Ishikawa (cell line): ENCODE measurements at regions not wholly inside any gene's neighbourhood (a gene's known extent, or its start where the extent isn't known, plus 50 kb on each side); places are given as distances from the start of the nearest gene placed in this dataset.

Experiments used
- CEBPB ChIP-seq: IDR thresholded peaks from 2 replicates; pipeline ENCODE4 v1.6.1; 2012
- CREB1 ChIP-seq: IDR thresholded peaks from 2 replicates; pipeline ENCODE4 v1.6.1; 2012; ENCODE audit warnings: low read depth
- EGR1 ChIP-seq: IDR thresholded peaks from 2 replicates; pipeline ENCODE4 v1.6.1; 2012
- EP300 ChIP-seq: IDR thresholded peaks from 2 replicates; pipeline ENCODE4 v1.6.1; 2012; ENCODE audit warnings: borderline replicate concordance
- FOXM1 ChIP-seq: IDR thresholded peaks from 2 replicates; pipeline ENCODE4 v1.6.1; 2012; ENCODE audit warnings: low read depth, borderline replicate concordance
- NFIC ChIP-seq: IDR thresholded peaks from 2 replicates; pipeline ENCODE4 v1.6.1; 2012
- RAD21 ChIP-seq: IDR thresholded peaks from 2 replicates; pipeline ENCODE4 v1.6.1; 2012; ENCODE audit warnings: low read depth
- TAF1 ChIP-seq: IDR thresholded peaks from 2 replicates; pipeline ENCODE4 v1.6.1; 2012; ENCODE audit warnings: low read depth, mild to moderate bottlenecking
- TCF12 ChIP-seq: IDR thresholded peaks from 2 replicates; pipeline ENCODE4 v1.6.1; 2012; ENCODE audit warnings: low read depth
- TEAD4 ChIP-seq: IDR thresholded peaks from 2 replicates; pipeline ENCODE4 v1.6.1; 2012
- YY1 ChIP-seq: IDR thresholded peaks from 2 replicates; pipeline ENCODE4 v1.6.1; 2012; ENCODE audit warnings: low read depth
- ZBTB7A ChIP-seq: IDR thresholded peaks from 2 replicates; pipeline ENCODE4 v1.6.1; 2012; ENCODE audit warnings: low read depth
- TF ChIP-seq, protein P1 (sequence below): IDR thresholded peaks from 2 replicates; pipeline ENCODE4 v1.6.1; 2012
- TF ChIP-seq, protein P2 (sequence below): IDR thresholded peaks from 2 replicates; pipeline ENCODE4 v1.6.1; 2012; ENCODE audit warnings: low read depth, mild to moderate bottlenecking
- TF ChIP-seq, protein P3 (sequence below): IDR thresholded peaks from 2 replicates; pipeline ENCODE4 v1.6.1; 2012

- no peak for TF ChIP-seq EP300
- no peak for TF ChIP-seq YY1
- TF ChIP-seq CREB1 = no peak
- TF ChIP-seq, protein P1, sequence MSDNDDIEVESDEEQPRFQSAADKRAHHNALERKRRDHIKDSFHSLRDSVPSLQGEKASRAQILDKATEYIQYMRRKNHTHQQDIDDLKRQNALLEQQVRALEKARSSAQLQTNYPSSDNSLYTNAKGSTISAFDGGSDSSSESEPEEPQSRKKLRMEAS = no peak
- TF ChIP-seq CEBPB = no peak
- no peak for TF ChIP-seq TAF1
- no peak for TF ChIP-seq FOXM1
Observed at GRCh38 chr4:133394971-133395627, 246.0 kb downstream of the PCDH10 start.

- TF ChIP-seq TCF12 = no peak
- no peak for TF ChIP-seq CREB1
- TF ChIP-seq TEAD4 = no peak
- no peak for TF ChIP-seq FOXM1
- TF ChIP-seq, protein P1 = no peak
- no peak for TF ChIP-seq EGR1
- TF ChIP-seq NFIC = no peak
- TF ChIP-seq ZBTB7A = no peak
Observed at GRCh38 chr4:133390198-133390855, 241.2 kb downstream of the PCDH10 start.

DNA sequence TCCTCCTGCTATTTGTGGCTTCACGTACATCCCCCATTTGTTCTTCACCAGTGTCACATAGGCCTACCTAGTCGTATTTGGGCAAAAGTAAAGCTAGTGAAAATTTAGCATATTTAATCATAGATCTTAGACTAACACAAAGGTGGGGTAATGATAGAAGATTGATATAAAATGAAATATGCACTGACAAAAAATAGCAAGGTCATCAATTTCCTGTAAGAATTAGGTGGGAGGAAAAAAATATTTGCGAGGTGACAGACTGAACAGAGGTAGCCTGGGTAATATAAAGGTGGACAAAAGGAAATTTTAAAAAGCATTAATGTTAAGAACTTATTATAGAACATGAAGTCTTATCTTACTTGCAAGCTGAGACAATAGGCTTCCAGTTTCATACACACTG, 239.9 kb downstream of the PCDH10 start:
- TF ChIP-seq, protein P2, sequence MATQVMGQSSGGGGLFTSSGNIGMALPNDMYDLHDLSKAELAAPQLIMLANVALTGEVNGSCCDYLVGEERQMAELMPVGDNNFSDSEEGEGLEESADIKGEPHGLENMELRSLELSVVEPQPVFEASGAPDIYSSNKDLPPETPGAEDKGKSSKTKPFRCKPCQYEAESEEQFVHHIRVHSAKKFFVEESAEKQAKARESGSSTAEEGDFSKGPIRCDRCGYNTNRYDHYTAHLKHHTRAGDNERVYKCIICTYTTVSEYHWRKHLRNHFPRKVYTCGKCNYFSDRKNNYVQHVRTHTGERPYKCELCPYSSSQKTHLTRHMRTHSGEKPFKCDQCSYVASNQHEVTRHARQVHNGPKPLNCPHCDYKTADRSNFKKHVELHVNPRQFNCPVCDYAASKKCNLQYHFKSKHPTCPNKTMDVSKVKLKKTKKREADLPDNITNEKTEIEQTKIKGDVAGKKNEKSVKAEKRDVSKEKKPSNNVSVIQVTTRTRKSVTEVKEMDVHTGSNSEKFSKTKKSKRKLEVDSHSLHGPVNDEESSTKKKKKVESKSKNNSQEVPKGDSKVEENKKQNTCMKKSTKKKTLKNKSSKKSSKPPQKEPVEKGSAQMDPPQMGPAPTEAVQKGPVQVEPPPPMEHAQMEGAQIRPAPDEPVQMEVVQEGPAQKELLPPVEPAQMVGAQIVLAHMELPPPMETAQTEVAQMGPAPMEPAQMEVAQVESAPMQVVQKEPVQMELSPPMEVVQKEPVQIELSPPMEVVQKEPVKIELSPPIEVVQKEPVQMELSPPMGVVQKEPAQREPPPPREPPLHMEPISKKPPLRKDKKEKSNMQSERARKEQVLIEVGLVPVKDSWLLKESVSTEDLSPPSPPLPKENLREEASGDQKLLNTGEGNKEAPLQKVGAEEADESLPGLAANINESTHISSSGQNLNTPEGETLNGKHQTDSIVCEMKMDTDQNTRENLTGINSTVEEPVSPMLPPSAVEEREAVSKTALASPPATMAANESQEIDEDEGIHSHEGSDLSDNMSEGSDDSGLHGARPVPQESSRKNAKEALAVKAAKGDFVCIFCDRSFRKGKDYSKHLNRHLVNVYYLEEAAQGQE = no peak
- no peak for TF ChIP-seq EP300
- TF ChIP-seq RAD21 = no peak
- no peak for TF ChIP-seq CREB1
- TF ChIP-seq TEAD4 = no peak
- TF ChIP-seq NFIC = no peak
- no peak for TF ChIP-seq TCF12
- no peak for TF ChIP-seq TAF1

DNA sequence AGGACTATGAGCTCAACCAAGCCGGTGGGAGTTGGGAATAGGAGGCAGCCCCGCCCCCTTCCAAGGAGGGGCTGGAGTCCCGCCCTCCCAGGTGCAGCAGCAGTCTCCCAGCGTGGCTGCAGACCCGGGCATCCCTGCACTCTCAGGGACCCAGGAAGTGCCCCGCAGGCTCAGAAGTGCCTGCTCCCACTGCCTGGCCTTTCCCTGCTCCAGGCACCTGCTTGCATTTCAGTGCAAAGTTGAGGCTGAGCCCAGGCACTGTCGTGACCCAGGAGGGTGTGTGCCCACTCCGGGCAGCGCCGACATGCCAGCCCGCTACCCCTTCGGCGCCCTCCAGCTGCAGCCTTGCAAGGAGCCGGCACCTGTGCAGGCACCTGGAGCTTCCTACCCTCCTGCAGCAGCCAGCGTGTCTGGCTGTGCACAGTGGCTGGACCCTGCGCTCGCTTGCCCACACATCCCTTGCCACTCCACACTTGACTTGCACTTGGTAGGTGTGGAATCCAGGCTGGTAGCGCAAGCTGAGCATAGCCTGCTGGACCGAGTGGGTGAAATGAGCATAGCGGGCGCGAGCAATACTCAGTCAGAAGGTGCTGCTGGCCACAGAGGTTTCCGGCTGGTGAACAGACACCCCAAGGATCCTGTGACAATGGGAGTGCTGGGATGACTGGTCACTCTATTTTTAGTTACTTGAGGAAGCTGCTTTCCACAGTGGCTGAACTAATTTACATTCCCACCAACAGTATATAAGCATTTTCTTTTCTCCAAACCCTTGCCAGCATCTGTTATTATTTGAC, 236.3 kb downstream of the PCDH10 start:
- TF ChIP-seq ZBTB7A (no peak), CREB1 (no peak), TCF12 (no peak), RAD21 (no peak), EGR1 (no peak), CEBPB (no peak)
- TF ChIP-seq, protein P1 = no peak
- TF ChIP-seq, protein P2 = no peak
- TF ChIP-seq, protein P3, sequence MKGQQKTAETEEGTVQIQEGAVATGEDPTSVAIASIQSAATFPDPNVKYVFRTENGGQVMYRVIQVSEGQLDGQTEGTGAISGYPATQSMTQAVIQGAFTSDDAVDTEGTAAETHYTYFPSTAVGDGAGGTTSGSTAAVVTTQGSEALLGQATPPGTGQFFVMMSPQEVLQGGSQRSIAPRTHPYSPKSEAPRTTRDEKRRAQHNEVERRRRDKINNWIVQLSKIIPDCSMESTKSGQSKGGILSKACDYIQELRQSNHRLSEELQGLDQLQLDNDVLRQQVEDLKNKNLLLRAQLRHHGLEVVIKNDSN = no peak

GRCh38 chr4:133379681-133380438, 230.8 kb downstream of the PCDH10 start:
- TF ChIP-seq CEBPB (no peak), RAD21 (no peak), CREB1 (no peak), YY1 (no peak), ZBTB7A (no peak), EP300 (no peak), EGR1 (no peak), TEAD4 (no peak), FOXM1 (no peak), TAF1 (no peak), TCF12 (no peak), NFIC (no peak)
- TF ChIP-seq, protein P2 = no peak
- TF ChIP-seq, protein P3 = no peak
- TF ChIP-seq, protein P1 = no peak
